ENCODE measurements at regions not wholly inside any gene's neighbourhood (a gene's known extent, or its start where the extent isn't known, plus 50 kb on each side); places are given as distances from the start of the nearest gene placed in this dataset.
A peak's percentile ranks its signal among the peaks of the same experiment; 100 is the strongest.

- CTCF ChIA-PET: no interaction called here
- H3K27ac Mint-ChIP-seq: no peak overlapping the region
- H3K4me1 Mint-ChIP-seq: no peaks in the 10 kb centered on the region
- no peaks in the 10 kb centered on the region for H3K27me3 Mint-ChIP-seq
- H3K36me3 Mint-ChIP-seq (ENCODE audit: low read depth): no peaks in the 10 kb centered on the region
- H3K9me3 Mint-ChIP-seq: peaks cover 4% of the 10 kb centered on the region
- H3K4me3 Mint-ChIP-seq: no peak overlapping the region
- DNase-seq: no peak
- POLR2A ChIA-PET: no interaction called here
Observed at GRCh38 chr14:86665975-86666374, 1136.0 kb downstream of the FLRT2 start.

- Mint-ChIP-seq H3K9me3 (peaks cover 2% of the 10 kb centered on the region), H3K27ac (no peak overlapping the region), H3K4me3 (no peak overlapping the region), H3K27me3 (no peaks in the 10 kb centered on the region), H3K36me3 (ENCODE audit: low read depth) (no peaks in the 10 kb centered on the region), H3K4me1 (no peaks in the 10 kb centered on the region)
- POLR2A ChIA-PET: no interaction called here
- CTCF ChIA-PET: no interaction called here
- DNase-seq: no peak
Observed at GRCh38 chr14:86662334-86662733, 1132.4 kb downstream of the FLRT2 start.

DNA sequence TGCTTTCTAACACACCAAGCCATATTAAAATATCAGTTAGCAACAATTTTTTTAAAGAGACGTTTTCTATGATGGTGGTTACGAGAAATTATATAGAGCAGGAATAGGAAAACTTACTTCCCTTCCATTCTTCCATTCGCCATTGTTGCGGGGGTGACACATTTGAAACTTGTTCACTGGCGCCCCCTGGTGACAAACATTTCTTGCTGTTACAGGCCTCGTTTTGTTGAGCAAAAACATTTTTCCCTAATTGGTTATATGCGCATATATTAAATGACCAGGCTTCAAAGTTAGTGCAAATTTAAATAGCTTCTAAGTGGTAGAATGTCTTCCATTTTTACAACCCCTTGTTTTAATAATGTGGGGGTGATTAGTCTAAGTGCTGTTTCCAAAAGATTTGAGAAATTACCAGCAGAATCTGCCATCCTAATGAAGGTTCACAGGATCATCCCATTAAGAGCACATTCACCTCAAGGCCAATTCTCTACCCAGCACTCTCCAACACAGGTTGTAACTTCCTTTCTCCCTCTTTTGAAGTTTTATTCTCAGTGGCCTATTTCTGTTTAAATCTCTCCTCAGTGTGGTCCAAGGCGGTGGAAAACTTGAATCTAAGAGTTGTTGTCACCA lies 1124.7 kb downstream of the FLRT2 start:
- H3K9me3 Mint-ChIP-seq: no peaks in the 10 kb centered on the region
- POLR2A ChIA-PET: no interaction called here
- CTCF ChIA-PET: no interaction called here

GRCh38 chr14:86652526-86652925 lies 1122.6 kb downstream of the FLRT2 start:
- ChIA-PET POLR2A (no interaction called here), CTCF (no interaction called here)
- Mint-ChIP-seq H3K9me3 (no peaks in the 10 kb centered on the region), H3K27me3 (no peaks in the 10 kb centered on the region), H3K36me3 (ENCODE audit: low read depth) (no peaks in the 10 kb centered on the region), H3K4me3 (no peak overlapping the region), H3K4me1 (no peaks in the 10 kb centered on the region), H3K27ac (no peak overlapping the region)
- no peak for DNase-seq

More for the DNA sequence above, 1124.7 kb downstream of the FLRT2 start:
- peak; percentile 39 for DNase-seq
- Mint-ChIP-seq H3K36me3 (ENCODE audit: low read depth) (no peaks in the 10 kb centered on the region), H3K27ac (no peak overlapping the region), H3K4me1 (no peaks in the 10 kb centered on the region), H3K27me3 (no peaks in the 10 kb centered on the region), H3K4me3 (no peak overlapping the region)

DNA sequence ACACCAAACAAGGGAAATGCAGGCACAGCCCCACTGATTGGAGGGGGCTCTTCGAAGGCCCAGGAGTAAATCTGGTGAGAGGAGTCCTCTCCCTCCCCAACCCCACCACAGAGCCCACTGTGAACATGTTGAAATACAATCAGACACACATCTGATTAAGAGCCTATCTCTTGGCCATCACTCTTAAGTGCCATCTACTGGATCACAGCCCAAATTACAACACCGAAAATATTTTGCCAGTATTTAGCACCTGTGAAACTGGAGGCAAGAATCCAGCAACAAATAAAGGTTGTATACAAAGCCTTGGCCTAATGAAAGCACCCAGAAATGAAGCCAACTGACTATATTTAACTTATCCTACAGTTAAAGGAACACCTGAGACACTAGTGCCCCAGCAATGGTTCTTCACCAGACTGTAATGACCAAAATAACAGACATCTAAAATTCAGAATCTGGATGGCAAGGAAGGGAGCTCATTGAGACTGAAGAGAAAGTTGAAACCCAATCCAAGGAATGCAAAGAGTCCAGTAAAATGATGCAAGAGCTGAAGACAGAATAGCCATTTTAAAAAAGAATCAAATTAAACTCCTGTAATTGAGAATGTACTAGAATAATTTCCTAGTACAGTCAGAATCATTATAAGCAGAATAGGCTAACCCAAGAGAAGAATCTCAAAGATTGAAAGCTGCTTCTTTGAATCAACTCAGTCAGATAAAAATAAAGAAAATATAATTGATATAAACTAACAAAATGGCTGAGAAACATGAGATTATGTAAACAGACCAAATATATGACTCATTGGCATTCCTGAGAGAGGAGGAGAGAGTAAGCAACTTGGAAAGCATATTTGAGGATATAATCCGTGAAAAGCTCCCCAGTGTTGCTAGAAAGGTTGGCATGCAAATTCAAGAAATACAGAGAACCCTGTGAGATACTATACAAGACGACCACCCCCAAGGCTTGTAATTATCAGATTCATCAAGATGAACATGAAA lies 1117.0 kb downstream of the FLRT2 start:
- ChIA-PET CTCF (no interaction called here), POLR2A (no interaction called here)
- no peaks in the 10 kb centered on the region for H3K27me3 Mint-ChIP-seq
- H3K4me3 Mint-ChIP-seq: no peak overlapping the region
- H3K27ac Mint-ChIP-seq: no peak overlapping the region
- no peaks in the 10 kb centered on the region for H3K9me3 Mint-ChIP-seq
- H3K36me3 Mint-ChIP-seq (ENCODE audit: low read depth): no peaks in the 10 kb centered on the region
- H3K4me1 Mint-ChIP-seq: no peaks in the 10 kb centered on the region
- no peak for DNase-seq

DNA sequence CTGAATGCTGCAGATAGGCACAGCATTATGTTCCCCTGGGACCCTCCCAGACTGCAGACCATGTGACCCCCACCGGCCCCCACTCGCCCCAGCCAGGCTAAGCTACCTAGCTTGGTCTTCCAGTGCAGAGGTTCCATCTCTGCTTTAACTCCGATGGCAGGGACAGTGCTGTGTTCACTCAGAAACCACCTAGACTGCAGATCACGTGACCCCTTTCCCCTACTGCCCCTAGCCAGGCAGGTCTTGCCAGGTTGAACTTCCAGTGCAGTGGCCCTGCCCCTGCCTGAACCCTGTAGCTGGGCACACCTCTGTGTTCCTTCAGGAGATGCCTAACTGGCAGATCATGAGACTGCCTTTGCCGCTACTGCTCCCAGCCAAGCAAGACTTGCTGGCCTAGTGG lies 1116.2 kb downstream of the FLRT2 start:
- POLR2A ChIA-PET: no interaction called here
- no peaks in the 10 kb centered on the region for H3K9me3 Mint-ChIP-seq
- no peak overlapping the region for H3K4me3 Mint-ChIP-seq
- no peak overlapping the region for H3K27ac Mint-ChIP-seq
- H3K36me3 Mint-ChIP-seq (ENCODE audit: low read depth): no peaks in the 10 kb centered on the region
- no peak for DNase-seq
- H3K4me1 Mint-ChIP-seq: no peaks in the 10 kb centered on the region
- CTCF ChIA-PET: no interaction called here
- no peaks in the 10 kb centered on the region for H3K27me3 Mint-ChIP-seq

DNA sequence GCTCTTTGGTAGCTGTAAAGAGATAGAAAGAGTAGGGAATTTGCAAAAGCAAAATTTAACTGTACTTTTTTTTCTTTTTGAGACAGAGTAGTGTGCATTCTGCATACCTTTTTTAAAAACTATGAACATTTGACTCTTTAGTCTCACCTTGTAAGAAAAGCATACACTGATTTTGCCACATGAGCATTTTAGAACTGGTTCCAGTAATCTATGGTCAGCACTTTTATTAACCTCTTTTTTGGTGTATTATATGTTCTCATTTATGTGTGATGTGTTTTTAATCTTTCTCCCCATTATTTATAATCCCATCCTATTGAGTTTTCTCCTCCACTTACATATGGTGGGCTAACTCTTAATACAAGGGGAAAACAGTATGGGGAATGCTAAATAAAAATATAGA lies 1111.4 kb downstream of the FLRT2 start:
- ChIA-PET POLR2A (no interaction called here), CTCF (no interaction called here)
- DNase-seq: no peak
- Mint-ChIP-seq H3K4me1 (no peaks in the 10 kb centered on the region), H3K27ac (no peak overlapping the region), H3K4me3 (no peak overlapping the region), H3K27me3 (no peaks in the 10 kb centered on the region), H3K36me3 (ENCODE audit: low read depth) (no peaks in the 10 kb centered on the region), H3K9me3 (no peaks in the 10 kb centered on the region)

DNA sequence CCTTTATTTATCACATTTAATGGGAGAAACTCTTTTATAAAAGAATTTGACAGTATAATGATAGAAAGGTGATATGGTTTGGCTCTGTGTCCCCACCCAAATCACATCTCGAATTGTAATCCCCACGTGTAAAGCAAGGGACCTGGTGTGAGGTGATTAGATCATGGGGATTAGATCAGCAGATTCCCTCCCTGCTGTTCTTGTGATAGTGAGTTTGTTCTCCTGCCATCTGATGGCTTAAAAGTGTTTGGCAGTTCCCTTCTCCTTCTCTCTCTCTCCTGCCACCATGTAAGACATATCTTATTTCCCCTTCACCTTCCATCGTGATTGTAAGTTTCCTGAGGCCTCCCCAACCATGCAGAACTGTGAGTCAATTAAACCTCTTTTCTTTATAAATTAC lies 1110.3 kb downstream of the FLRT2 start:
- POLR2A ChIA-PET: no interaction called here
- Mint-ChIP-seq H3K9me3 (no peaks in the 10 kb centered on the region), H3K27me3 (no peaks in the 10 kb centered on the region), H3K27ac (no peak overlapping the region), H3K4me1 (no peaks in the 10 kb centered on the region), H3K36me3 (ENCODE audit: low read depth) (no peaks in the 10 kb centered on the region), H3K4me3 (no peak overlapping the region)
- CTCF ChIA-PET: no interaction called here
- no peak for DNase-seq

- ChIA-PET POLR2A (no interaction called here), CTCF (no interaction called here)
- H3K36me3 Mint-ChIP-seq (ENCODE audit: low read depth): no peaks in the 10 kb centered on the region
- no peak overlapping the region for H3K27ac Mint-ChIP-seq
- no peak for DNase-seq
- H3K4me3 Mint-ChIP-seq: no peak overlapping the region
- H3K9me3 Mint-ChIP-seq: no peaks in the 10 kb centered on the region
- no peaks in the 10 kb centered on the region for H3K4me1 Mint-ChIP-seq
- H3K27me3 Mint-ChIP-seq: no peaks in the 10 kb centered on the region
Observed at GRCh38 chr14:86639666-86640065, 1109.7 kb downstream of the FLRT2 start.

DNA sequence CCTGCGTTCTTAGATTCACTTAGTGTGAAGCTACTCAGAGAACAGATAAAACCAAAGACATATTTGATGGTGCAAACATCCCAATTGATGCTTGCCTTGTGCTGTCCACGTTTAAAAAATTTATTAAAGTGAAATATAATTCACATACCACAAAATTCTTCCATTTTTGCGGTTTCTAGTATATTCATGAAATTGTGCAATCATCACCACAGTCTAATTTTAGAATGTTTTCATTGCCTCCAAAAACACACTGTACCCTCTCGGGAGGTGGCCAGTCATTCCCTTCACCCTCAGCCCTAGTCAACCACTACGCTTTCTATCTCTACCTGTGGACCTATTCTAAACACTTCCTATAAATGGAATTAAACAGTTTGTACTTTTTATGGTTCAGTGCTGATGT lies 1109.2 kb downstream of the FLRT2 start:
- Mint-ChIP-seq H3K4me1 (no peaks in the 10 kb centered on the region), H3K27me3 (no peaks in the 10 kb centered on the region), H3K27ac (no peak overlapping the region), H3K4me3 (no peak overlapping the region), H3K36me3 (ENCODE audit: low read depth) (no peaks in the 10 kb centered on the region), H3K9me3 (no peaks in the 10 kb centered on the region)
- POLR2A ChIA-PET: no interaction called here
- DNase-seq: no peak
- CTCF ChIA-PET: no interaction called here

GRCh38 chr14:86627080-86627479 lies 1097.1 kb downstream of the FLRT2 start:
- no peak for DNase-seq
- Mint-ChIP-seq H3K4me3 (no peak overlapping the region), H3K27ac (no peak overlapping the region), H3K9me3 (peaks cover 2% of the 10 kb centered on the region), H3K27me3 (no peaks in the 10 kb centered on the region), H3K36me3 (ENCODE audit: low read depth) (no peaks in the 10 kb centered on the region), H3K4me1 (no peaks in the 10 kb centered on the region)
- ChIA-PET CTCF (no interaction called here), POLR2A (no interaction called here)

DNA sequence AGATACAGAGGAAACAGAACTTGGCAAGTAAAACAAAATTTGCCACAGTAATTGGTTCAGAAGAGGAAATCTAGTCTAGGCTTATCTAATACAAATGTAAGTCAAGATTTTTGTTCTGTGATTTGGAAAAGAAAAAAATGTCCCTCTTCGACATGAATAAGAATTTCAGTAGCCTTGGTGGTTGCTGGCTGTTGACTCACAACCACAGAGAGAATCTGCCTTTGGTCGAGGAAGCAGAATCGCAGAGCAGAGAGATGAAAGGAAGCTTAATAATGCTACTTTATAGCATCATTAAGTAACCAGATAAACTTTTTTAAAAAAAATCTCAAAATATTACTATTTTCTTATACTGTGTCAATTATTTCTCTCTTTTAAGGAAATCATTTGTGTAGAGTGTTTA lies 1096.6 kb downstream of the FLRT2 start:
- Mint-ChIP-seq H3K27me3 (no peaks in the 10 kb centered on the region), H3K36me3 (ENCODE audit: low read depth) (no peaks in the 10 kb centered on the region), H3K9me3 (peaks cover 2% of the 10 kb centered on the region), H3K27ac (no peak overlapping the region), H3K4me3 (no peak overlapping the region), H3K4me1 (no peaks in the 10 kb centered on the region)
- CTCF ChIA-PET: no interaction called here
- POLR2A ChIA-PET: no interaction called here
- no peak for DNase-seq

GRCh38 chr14:86625637-86626036 lies 1095.7 kb downstream of the FLRT2 start:
- Mint-ChIP-seq H3K9me3 (peaks cover 2% of the 10 kb centered on the region), H3K4me3 (no peak overlapping the region), H3K4me1 (no peaks in the 10 kb centered on the region), H3K36me3 (ENCODE audit: low read depth) (no peaks in the 10 kb centered on the region), H3K27me3 (no peaks in the 10 kb centered on the region), H3K27ac (no peak overlapping the region)
- DNase-seq: no peak
- CTCF ChIA-PET: no interaction called here
- POLR2A ChIA-PET: no interaction called here

GRCh38 chr14:86619726-86620125 lies 1089.8 kb downstream of the FLRT2 start:
- Mint-ChIP-seq H3K9me3 (peaks cover 2% of the 10 kb centered on the region), H3K27ac (no peak overlapping the region), H3K4me1 (no peaks in the 10 kb centered on the region), H3K27me3 (no peaks in the 10 kb centered on the region), H3K4me3 (no peak overlapping the region), H3K36me3 (ENCODE audit: low read depth) (no peaks in the 10 kb centered on the region)
- DNase-seq: no peak
- ChIA-PET POLR2A (no interaction called here), CTCF (no interaction called here)
